Fibroblast of upper back skin (primary cell): ENCODE measurements at regions not wholly inside any gene's neighbourhood (a gene's known extent, or its start where the extent isn't known, plus 50 kb on each side); places are given as distances from the start of the nearest gene placed in this dataset.
A peak's percentile ranks its signal among the peaks of the same experiment; 100 is the strongest.
"Not testable (repeated sequence)": the region's sequence is repeated elsewhere in the genome, so short reads cannot be mapped to it uniquely, and the experiment has no call there.

ENCODE experiments used
- DNase-seq: peaks from one replicate; pipeline ENCODE4 v3.0.0-alpha.2; 2013

GRCh38 chr5:69007163-69007562, 86.7 kb upstream of the SLC30A5 start:
- DNase-seq, result peak; percentile 27

- peak; percentile 46 for DNase-seq
Measured at GRCh38 chr5:69007726-69008368, 86.0 kb upstream of the SLC30A5 start.

GRCh38 chr5:69010476-69010875, 83.3 kb upstream of the SLC30A5 start:
- no peak for DNase-seq

- no peak for DNase-seq
Measured at GRCh38 chr5:69011910-69012309, 81.9 kb upstream of the SLC30A5 start.

- no peak for DNase-seq
Measured at GRCh38 chr5:69013481-69013880, 80.3 kb upstream of the SLC30A5 start.

GRCh38 chr5:69014007-69014406, 79.8 kb upstream of the SLC30A5 start:
- DNase-seq, result not testable (repeated sequence)

- no peak for DNase-seq
Measured at GRCh38 chr5:69019668-69020375, 74.0 kb upstream of the SLC30A5 start.

GRCh38 chr5:69024241-69024651, 69.6 kb upstream of the SLC30A5 start:
- peak; percentile 39 for DNase-seq

GRCh38 chr5:69029292-69029691, 64.5 kb upstream of the SLC30A5 start:
- no peak for DNase-seq

GRCh38 chr5:69030358-69031062, 63.3 kb upstream of the SLC30A5 start:
- DNase-seq, result peak; percentile 54

GRCh38 chr5:69032009-69032408, 61.8 kb upstream of the SLC30A5 start:
- DNase-seq, result no peak

GRCh38 chr5:69033690-69034089, 60.1 kb upstream of the SLC30A5 start:
- no peak for DNase-seq

- no peak for DNase-seq
Measured at GRCh38 chr5:69034898-69035297, 58.9 kb upstream of the SLC30A5 start.

- no peak for DNase-seq
Measured at GRCh38 chr5:69035665-69036064, 58.1 kb upstream of the SLC30A5 start.

- DNase-seq, result no peak
Measured at GRCh38 chr5:69038539-69038938, 55.3 kb upstream of the SLC30A5 start.

GRCh38 chr5:69039829-69040228, 54.0 kb upstream of the SLC30A5 start:
- no peak for DNase-seq

GRCh38 chr5:69042500-69042899, 51.3 kb upstream of the SLC30A5 start:
- DNase-seq, result no peak

- DNase-seq, result peak; percentile 91
Measured at GRCh38 chr5:69042915-69043654, 50.7 kb upstream of the SLC30A5 start.

- no peak for DNase-seq
Measured at GRCh38 chr5:69043655-69043996, 50.2 kb upstream of the SLC30A5 start.
